ENCODE measurements at regions not wholly inside any gene's neighbourhood (a gene's known extent, or its start where the extent isn't known, plus 50 kb on each side); places are given as distances from the start of the nearest gene placed in this dataset.

DNA sequence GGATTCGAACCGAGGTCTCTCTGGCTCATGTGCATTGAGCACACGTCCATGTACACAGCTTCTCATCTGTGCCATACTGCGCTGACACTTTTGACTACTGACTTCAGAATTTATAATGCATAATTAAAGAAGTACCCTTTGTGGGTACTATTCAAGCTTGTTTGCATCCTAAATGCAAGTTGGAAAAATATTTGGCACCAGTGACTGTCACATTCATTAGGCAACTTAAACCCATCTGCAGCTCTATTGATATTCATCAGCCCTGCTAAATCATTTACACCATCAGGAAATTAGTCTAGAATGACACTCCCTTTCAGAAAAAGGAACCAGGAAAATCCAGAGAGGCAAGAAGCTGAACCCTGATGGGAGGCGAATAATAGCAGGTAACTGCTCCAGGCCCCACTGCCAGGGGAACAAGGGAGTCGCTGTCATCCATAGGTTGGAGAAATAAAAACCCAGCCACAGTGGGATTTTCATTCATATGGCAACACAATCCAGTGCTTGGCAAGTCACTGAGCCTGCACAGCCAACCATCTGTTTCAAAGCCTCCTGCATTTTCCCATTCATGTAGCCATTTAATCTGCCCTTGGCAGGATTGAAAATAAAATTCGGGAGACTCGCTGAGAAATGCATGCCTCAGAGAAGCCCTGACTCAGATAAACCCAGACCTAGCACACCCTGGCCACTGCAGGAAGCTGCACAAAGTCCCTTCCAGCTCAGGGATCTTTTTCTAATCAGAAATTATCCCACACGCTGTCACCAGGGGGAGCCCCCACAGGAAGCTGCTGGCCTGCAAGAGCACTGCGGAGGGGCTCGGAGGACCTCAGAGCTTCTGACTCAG, 103.0 kb upstream of the VEPH1 start:
- intact Hi-C loops (cut with DNase I; ENCODE audit: low total_unique reads): no loop called here
- peak; percentile 75 for DNase-seq
- TF ChIP-seq POLR2A (IDR thresholded peaks at IDR 0.05): no peak
- TF ChIP-seq, protein P1, sequence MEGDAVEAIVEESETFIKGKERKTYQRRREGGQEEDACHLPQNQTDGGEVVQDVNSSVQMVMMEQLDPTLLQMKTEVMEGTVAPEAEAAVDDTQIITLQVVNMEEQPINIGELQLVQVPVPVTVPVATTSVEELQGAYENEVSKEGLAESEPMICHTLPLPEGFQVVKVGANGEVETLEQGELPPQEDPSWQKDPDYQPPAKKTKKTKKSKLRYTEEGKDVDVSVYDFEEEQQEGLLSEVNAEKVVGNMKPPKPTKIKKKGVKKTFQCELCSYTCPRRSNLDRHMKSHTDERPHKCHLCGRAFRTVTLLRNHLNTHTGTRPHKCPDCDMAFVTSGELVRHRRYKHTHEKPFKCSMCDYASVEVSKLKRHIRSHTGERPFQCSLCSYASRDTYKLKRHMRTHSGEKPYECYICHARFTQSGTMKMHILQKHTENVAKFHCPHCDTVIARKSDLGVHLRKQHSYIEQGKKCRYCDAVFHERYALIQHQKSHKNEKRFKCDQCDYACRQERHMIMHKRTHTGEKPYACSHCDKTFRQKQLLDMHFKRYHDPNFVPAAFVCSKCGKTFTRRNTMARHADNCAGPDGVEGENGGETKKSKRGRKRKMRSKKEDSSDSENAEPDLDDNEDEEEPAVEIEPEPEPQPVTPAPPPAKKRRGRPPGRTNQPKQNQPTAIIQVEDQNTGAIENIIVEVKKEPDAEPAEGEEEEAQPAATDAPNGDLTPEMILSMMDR (IDR thresholded peaks at IDR 0.05): peak; percentile 24 to 69 (median 60)
- H3K36me3 ChIP-seq (ENCODE audit: low read depth, missing control alignments): no peaks in the 10 kb centered on the region
- no peaks in the 10 kb centered on the region for H3K27me3 ChIP-seq
- 42 to 45% methylated on average over 9 to 11 of the region's 11 CpGs for WGBS, 2 donors
- H3K4me1 ChIP-seq: no peaks in the 10 kb centered on the region
- no peak overlapping the region for H3K27ac ChIP-seq
- no peaks in the 10 kb centered on the region for H3K9me3 ChIP-seq
- H3K4me3 ChIP-seq: no peak overlapping the region

DNA sequence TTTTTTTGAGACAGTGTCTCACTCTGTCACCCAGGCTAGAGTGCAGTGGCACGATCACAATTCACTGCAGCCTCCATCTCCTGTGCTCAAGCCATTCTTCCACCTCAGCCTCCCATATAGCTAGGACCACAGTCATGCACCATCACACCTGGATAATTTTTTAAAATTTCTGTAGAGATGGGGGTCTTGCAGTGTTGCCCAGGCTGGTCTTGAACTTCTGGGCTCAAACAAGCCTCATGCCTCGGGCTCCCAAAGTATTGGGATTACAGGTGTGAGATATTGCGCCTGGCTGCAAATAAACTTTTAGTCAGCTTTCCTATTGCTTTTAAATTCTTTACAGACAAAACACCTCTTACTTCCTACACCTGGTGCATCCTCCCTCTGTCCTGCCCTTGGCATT, 102.1 kb upstream of the VEPH1 start:
- no peaks in the 10 kb centered on the region for H3K36me3 ChIP-seq (ENCODE audit: low read depth, missing control alignments)
- H3K4me3 ChIP-seq: no peak overlapping the region
- 68 to 73% methylated on average over 3 of the region's 3 CpGs for WGBS, 2 donors
- TF ChIP-seq POLR2A (IDR thresholded peaks at IDR 0.05): no peak
- TF ChIP-seq, protein P1 (IDR thresholded peaks at IDR 0.05): no peak
- intact Hi-C loops (cut with DNase I; ENCODE audit: low total_unique reads): no loop called here
- DNase-seq: no peak
- no peaks in the 10 kb centered on the region for H3K9me3 ChIP-seq
- no peak overlapping the region for H3K27ac ChIP-seq
- H3K4me1 ChIP-seq: no peaks in the 10 kb centered on the region
- H3K27me3 ChIP-seq: no peaks in the 10 kb centered on the region

DNA sequence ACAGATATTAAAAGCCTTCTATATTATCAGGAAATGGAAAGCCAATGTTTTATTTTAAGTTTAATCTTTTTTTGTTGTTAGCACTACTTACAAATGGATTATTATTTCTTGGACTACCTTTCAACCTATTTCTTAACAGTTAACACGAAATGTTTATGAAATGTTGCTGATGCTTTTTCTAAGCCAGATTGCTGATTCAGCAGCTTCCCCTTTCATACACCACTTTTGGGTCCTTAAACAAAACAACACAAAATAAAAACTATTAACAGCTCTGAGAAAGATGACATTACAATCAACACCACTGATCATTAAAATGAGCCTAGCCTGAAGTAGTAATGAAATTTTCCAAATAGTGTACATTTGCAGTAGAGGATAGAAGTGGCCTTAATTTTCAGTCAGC, 99.2 kb upstream of the VEPH1 start:
- H3K4me1 ChIP-seq: no peaks in the 10 kb centered on the region
- no peak for DNase-seq
- H3K9me3 ChIP-seq: no peaks in the 10 kb centered on the region
- 81 to 95% methylated on average over 1 of the region's 1 CpG for WGBS, 2 donors
- intact Hi-C loops (cut with DNase I; ENCODE audit: low total_unique reads): no loop called here
- TF ChIP-seq, protein P1 (IDR thresholded peaks at IDR 0.05): no peak
- no peak for TF ChIP-seq POLR2A (IDR thresholded peaks at IDR 0.05)
- no peak overlapping the region for H3K27ac ChIP-seq
- H3K4me3 ChIP-seq: no peak overlapping the region
- no peaks in the 10 kb centered on the region for H3K36me3 ChIP-seq (ENCODE audit: low read depth, missing control alignments)
- no peaks in the 10 kb centered on the region for H3K27me3 ChIP-seq

DNA sequence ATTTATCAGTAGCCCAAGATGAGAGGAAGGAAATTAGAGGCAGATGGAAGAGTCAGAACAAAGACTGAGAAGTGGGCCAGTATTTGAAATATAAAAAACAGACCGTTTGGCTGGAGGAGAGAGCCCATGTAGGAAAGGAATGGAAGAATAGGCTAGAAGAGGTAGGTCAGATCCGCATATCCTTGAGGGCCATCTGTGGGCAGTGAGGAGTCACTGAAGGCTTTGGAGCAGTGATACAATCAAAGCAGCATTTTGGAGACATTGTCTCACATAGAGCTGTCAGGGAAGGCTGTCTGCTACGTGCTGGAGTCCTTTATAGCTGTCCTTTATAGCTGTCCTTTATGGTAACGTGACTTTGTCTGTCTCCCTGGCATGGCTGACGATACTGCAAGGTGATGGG, 92.0 kb upstream of the VEPH1 start:
- Histone ChIP-seq H3K4me3 (no peak overlapping the region), H3K27ac (no peak overlapping the region), H3K9me3 (no peaks in the 10 kb centered on the region), H3K27me3 (no peaks in the 10 kb centered on the region), H3K36me3 (ENCODE audit: low read depth, missing control alignments) (no peaks in the 10 kb centered on the region), H3K4me1 (no peaks in the 10 kb centered on the region)
- WGBS, 2 donors: 66 to 81% methylated on average over 5 of the region's 5 CpGs
- intact Hi-C loops (cut with DNase I; ENCODE audit: low total_unique reads): no loop called here
- TF ChIP-seq, protein P1 (IDR thresholded peaks at IDR 0.05): no peak
- TF ChIP-seq POLR2A (IDR thresholded peaks at IDR 0.05): no peak
- no peak for DNase-seq

DNA sequence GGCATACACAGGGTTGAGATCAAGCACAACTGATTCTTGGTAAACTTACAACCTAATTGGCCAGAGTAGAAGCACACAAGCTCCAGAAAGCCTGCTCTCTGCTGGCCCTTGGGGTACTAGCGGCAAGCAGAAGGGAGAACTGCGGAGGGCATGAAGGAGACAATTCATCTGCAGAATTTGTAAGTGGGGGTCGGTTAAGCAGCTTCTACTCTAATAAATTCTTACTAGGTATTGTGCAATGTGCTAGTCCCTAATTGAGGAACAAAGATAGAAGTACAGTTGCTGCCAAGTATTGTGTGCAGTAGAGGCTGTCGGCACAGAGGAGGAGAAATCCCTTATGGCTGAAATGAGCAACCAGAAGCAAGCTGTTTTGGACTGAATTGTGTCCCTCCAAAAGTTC, 91.2 kb upstream of the VEPH1 start:
- intact Hi-C loops (cut with DNase I; ENCODE audit: low total_unique reads): no loop called here
- 64 to 76% methylated on average over 4 of the region's 4 CpGs for WGBS, 2 donors
- TF ChIP-seq, protein P1 (IDR thresholded peaks at IDR 0.05): no peak
- no peak for TF ChIP-seq POLR2A (IDR thresholded peaks at IDR 0.05)
- Histone ChIP-seq H3K36me3 (ENCODE audit: low read depth, missing control alignments) (no peaks in the 10 kb centered on the region), H3K4me3 (no peak overlapping the region), H3K27me3 (no peaks in the 10 kb centered on the region), H3K4me1 (no peaks in the 10 kb centered on the region), H3K9me3 (no peaks in the 10 kb centered on the region), H3K27ac (no peak overlapping the region)
- no peak for DNase-seq

Measured in testis (tissue), 2 donors.